GM23338 (cell line): ENCODE measurements at regions not wholly inside any gene's neighbourhood (a gene's known extent, or its start where the extent isn't known, plus 50 kb on each side); places are given as distances from the start of the nearest gene placed in this dataset.

Source experiments
- CREB1 ChIP-seq: fragments of 250-450 bp; sonication (Bioruptor Pico); IDR thresholded peaks from 2 replicates; pipeline ENCODE4 v1.5.0; 2020; ENCODE audit warnings: low read depth, mild to moderate bottlenecking, moderate library complexity
- EZH2 ChIP-seq: fragments of 200-600 bp; sonication (generic); IDR thresholded peaks from one replicate; pipeline ENCODE4 v1.8.0; 2017; ENCODE audit warnings: antibody characterized with exemption, mild to moderate bottlenecking, low read depth; ENCODE audit not compliant: unreplicated experiment
- EZH2phosphoT487 ChIP-seq: fragments of 200-600 bp; sonication (generic); IDR thresholded peaks from one replicate; pipeline ENCODE4 v1.8.1; 2018; ENCODE audit warnings: antibody characterized with exemption; ENCODE audit not compliant: unreplicated experiment
- JUNB ChIP-seq: IDR thresholded peaks from one replicate; pipeline ENCODE4 v1.6.1; 2016; ENCODE audit warnings: antibody characterized with exemption; ENCODE audit not compliant: unreplicated experiment
- NANOG ChIP-seq: IDR thresholded peaks from 2 replicates; pipeline ENCODE4 v1.6.1; 2016; ENCODE audit warnings: antibody characterized with exemption, borderline replicate concordance
- POLR2AphosphoS5 ChIP-seq: IDR thresholded peaks from 2 replicates; pipeline ENCODE4 v1.6.1; 2016; ENCODE audit warnings: antibody characterized with exemption, low read depth
- REST ChIP-seq: IDR thresholded peaks from one replicate; pipeline ENCODE4 v1.6.1; 2018; ENCODE audit warnings: antibody characterized with exemption; ENCODE audit not compliant: unreplicated experiment
- STAT1 ChIP-seq: IDR thresholded peaks from one replicate; pipeline ENCODE4 v1.6.1; 2016; ENCODE audit warnings: antibody characterized with exemption; ENCODE audit not compliant: unreplicated experiment
- TF ChIP-seq, protein P1 (sequence below), 2 experiments: fragments of 200-600 bp in 1 of 2; sonication (generic) in 1 of 2; conservative IDR thresholded peaks; 2 replicates each; pipeline versions ENCODE4 v1.5.1 to v1.6.1; 2016 to 2017; ENCODE audit warnings: antibody characterized with exemption in 2 of 2, low read depth in 2 of 2, mild to moderate bottlenecking in 2 of 2, moderate library complexity in 1 of 2

- TF ChIP-seq, protein P1, sequence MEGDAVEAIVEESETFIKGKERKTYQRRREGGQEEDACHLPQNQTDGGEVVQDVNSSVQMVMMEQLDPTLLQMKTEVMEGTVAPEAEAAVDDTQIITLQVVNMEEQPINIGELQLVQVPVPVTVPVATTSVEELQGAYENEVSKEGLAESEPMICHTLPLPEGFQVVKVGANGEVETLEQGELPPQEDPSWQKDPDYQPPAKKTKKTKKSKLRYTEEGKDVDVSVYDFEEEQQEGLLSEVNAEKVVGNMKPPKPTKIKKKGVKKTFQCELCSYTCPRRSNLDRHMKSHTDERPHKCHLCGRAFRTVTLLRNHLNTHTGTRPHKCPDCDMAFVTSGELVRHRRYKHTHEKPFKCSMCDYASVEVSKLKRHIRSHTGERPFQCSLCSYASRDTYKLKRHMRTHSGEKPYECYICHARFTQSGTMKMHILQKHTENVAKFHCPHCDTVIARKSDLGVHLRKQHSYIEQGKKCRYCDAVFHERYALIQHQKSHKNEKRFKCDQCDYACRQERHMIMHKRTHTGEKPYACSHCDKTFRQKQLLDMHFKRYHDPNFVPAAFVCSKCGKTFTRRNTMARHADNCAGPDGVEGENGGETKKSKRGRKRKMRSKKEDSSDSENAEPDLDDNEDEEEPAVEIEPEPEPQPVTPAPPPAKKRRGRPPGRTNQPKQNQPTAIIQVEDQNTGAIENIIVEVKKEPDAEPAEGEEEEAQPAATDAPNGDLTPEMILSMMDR (conservative IDR thresholded peaks at IDR 0.05; ENCODE audit: low read depth in 2 of 2), result no peak
- TF ChIP-seq POLR2AphosphoS5, result no peak
- TF ChIP-seq STAT1, result no peak
- no peak for TF ChIP-seq EZH2
- TF ChIP-seq REST, result no peak
- no peak for TF ChIP-seq JUNB
- no peak for TF ChIP-seq CREB1 (CRISPR knock-in tag)
- TF ChIP-seq EZH2phosphoT487, result no peak
- TF ChIP-seq NANOG, result no peak
Measured at GRCh38 chr7:443279-443833, 76.3 kb downstream of the PDGFA start.
